NT2/D1 (cell line): ENCODE measurements at regions not wholly inside any gene's neighbourhood (a gene's known extent, or its start where the extent isn't known, plus 50 kb on each side); places are given as distances from the start of the nearest gene placed in this dataset.
"Not testable (repeated sequence)": the region's sequence is repeated elsewhere in the genome, so short reads cannot be mapped to it uniquely, and the experiment has no call there.

Experiments used
- DNase-seq: peaks from one replicate; pipeline ENCODE4 v3.0.0-alpha.2; 2011; ENCODE audit warnings: low read depth, low spot score
- H3K27me3 ChIP-seq: 2 replicates; pipeline ENCODE4 v1.6.0; 2011; ENCODE audit warnings: mild to moderate bottlenecking; ENCODE audit not compliant: insufficient read length, insufficient read depth
- H3K36me3 ChIP-seq: 2 replicates; pipeline ENCODE4 v1.6.1; 2011; ENCODE audit warnings: mild to moderate bottlenecking, low read length, mixed read lengths; ENCODE audit not compliant: insufficient read depth, insufficient read length
- H3K4me1 ChIP-seq: 2 replicates; pipeline ENCODE4 v1.5.1; 2011; ENCODE audit not compliant: insufficient read depth, insufficient read length
- H3K4me3 ChIP-seq: 2 replicates; pipeline ENCODE4 v1.5.1; 2011; ENCODE audit warnings: low read depth; ENCODE audit not compliant: insufficient read length
- H3K9ac ChIP-seq: 2 replicates; pipeline ENCODE4 v1.6.0; 2011; ENCODE audit warnings: low read depth; ENCODE audit not compliant: insufficient read length
- H3K9me3 ChIP-seq: 2 replicates; pipeline ENCODE4 v1.5.1; 2011; ENCODE audit warnings: mild to moderate bottlenecking, low read length; ENCODE audit not compliant: insufficient read depth
- SUZ12 ChIP-seq: IDR thresholded peaks from 2 replicates; pipeline ENCODE4 v1.6.1; 2011; ENCODE audit not compliant: insufficient read length, insufficient read depth; ENCODE audit errors: extremely low read depth
- YY1 ChIP-seq: IDR thresholded peaks from 2 replicates; pipeline ENCODE4 v1.6.1; 2011; ENCODE audit not compliant: insufficient read length, insufficient read depth
- ZNF274 ChIP-seq: IDR thresholded peaks from 2 replicates; pipeline ENCODE4 v1.6.1; 2011; ENCODE audit warnings: mild to moderate bottlenecking, low read depth, low read length

GRCh38 chr18:52237551-52237950 lies 102.4 kb upstream of the DCC start:
- Histone ChIP-seq H3K4me3 (no peak overlapping the region), H3K9me3 (no peaks in the 10 kb centered on the region), H3K36me3 (no peaks in the 10 kb centered on the region), H3K9ac (no peak overlapping the region), H3K27me3 (no peaks in the 10 kb centered on the region), H3K4me1 (no peaks in the 10 kb centered on the region)
- no peak for DNase-seq
- no peak for TF ChIP-seq YY1
- no peak for TF ChIP-seq SUZ12
- TF ChIP-seq ZNF274: no peak

DNA sequence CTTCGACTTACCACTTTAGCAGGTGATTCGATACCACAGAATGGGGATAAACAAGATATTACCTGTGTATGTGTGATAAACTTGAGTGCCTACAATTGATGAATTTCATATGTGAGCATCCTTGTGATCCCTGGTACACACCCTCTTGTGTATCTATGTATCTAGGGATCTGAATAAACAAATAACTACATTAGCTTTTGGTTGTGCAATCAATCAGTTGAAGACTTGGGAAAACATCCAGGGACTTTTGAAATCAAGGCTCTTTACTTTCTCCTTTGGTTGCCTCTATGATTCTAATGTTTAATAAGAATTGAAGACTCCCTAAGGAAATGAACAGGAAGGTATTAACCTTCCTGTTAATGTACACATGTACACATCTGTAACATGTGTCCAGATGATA lies 97.3 kb upstream of the DCC start:
- H3K27me3 ChIP-seq: no peaks in the 10 kb centered on the region
- TF ChIP-seq SUZ12: no peak
- TF ChIP-seq YY1: no peak
- TF ChIP-seq ZNF274: no peak
- H3K9me3 ChIP-seq: 0 out of 2 replicates have a peak, but pooled peaks cover 7% of the 10 kb centered on the region
- no peaks in the 10 kb centered on the region for H3K4me1 ChIP-seq
- H3K4me3 ChIP-seq: no peak overlapping the region
- H3K9ac ChIP-seq: no peak overlapping the region
- DNase-seq: no peak
- H3K36me3 ChIP-seq: no peaks in the 10 kb centered on the region

DNA sequence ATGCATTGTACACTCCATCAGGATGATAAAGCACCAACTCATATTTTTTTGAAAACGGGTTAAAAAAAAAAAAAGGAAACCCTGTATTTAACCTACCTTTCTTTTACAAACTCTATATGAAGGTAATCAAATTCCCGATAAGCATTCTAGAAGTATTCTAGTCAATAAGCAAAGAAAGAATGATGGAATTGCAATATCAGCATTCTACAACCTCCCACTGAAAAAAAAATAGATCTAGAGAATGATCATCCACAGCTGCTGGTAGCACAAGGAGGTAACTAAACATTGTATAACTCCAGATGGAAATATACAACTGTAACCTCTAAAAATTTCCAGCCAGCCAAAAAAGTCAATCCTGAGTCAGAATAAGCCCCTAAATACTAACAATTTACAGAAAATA lies 95.3 kb upstream of the DCC start:
- no peak for DNase-seq
- Histone ChIP-seq H3K4me1 (no peaks in the 10 kb centered on the region), H3K9me3 (0 out of 2 replicates have a peak, but pooled peaks cover 7% of the 10 kb centered on the region), H3K9ac (no peak overlapping the region), H3K4me3 (no peak overlapping the region), H3K27me3 (no peaks in the 10 kb centered on the region), H3K36me3 (no peaks in the 10 kb centered on the region)
- TF ChIP-seq YY1: no peak
- no peak for TF ChIP-seq ZNF274

DNA sequence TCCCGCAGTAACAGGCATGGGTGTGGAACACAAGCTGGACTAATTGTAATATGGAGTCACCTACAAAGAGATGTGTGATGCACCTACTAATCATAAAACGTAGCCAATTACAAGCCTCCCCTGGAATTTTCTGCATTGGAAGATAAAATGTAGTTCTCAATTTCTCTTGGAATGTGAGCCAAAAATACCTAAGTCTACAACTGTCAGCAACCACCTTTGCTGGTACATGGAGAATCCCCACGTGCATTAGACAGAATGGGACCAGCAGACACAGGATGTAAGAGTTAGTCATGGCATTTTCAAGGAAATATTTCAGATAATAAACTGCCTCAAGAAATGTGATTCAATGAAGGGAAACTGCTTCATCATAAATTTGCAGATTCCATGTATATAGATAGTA lies 85.6 kb upstream of the DCC start:
- Histone ChIP-seq H3K36me3 (no peaks in the 10 kb centered on the region), H3K4me1 (no peaks in the 10 kb centered on the region), H3K27me3 (no peaks in the 10 kb centered on the region), H3K4me3 (no peak overlapping the region), H3K9ac (no peak overlapping the region), H3K9me3 (no peaks in the 10 kb centered on the region)
- DNase-seq: no peak
- TF ChIP-seq YY1 (no peak), ZNF274 (no peak), SUZ12 (no peak)

- not testable (repeated sequence) for H3K4me1 ChIP-seq, H3K27me3 ChIP-seq, H3K9me3 ChIP-seq, DNase-seq, H3K9ac ChIP-seq, H3K36me3 ChIP-seq, H3K4me3 ChIP-seq
These were observed 82.6 kb upstream of the DCC start for GRCh38 chr18:52257417-52257816.

GRCh38 chr18:52275817-52276216 lies 64.2 kb upstream of the DCC start:
- Histone ChIP-seq H3K9ac (no peak overlapping the region), H3K36me3 (no peaks in the 10 kb centered on the region), H3K4me1 (no peaks in the 10 kb centered on the region), H3K9me3 (no peaks in the 10 kb centered on the region), H3K4me3 (no peak overlapping the region), H3K27me3 (no peaks in the 10 kb centered on the region)
- DNase-seq: no peak
- no peak for TF ChIP-seq SUZ12
- no peak for TF ChIP-seq YY1
- TF ChIP-seq ZNF274: no peak

- H3K36me3 ChIP-seq: no peaks in the 10 kb centered on the region
- H3K9ac ChIP-seq: no peak overlapping the region
- DNase-seq: no peak
- no peaks in the 10 kb centered on the region for H3K9me3 ChIP-seq
- no peak overlapping the region for H3K4me3 ChIP-seq
- TF ChIP-seq SUZ12 (no peak), YY1 (no peak), ZNF274 (no peak)
- H3K4me1 ChIP-seq: no peaks in the 10 kb centered on the region
- no peaks in the 10 kb centered on the region for H3K27me3 ChIP-seq
These were observed 62.2 kb upstream of the DCC start for GRCh38 chr18:52277785-52278184.

DNA sequence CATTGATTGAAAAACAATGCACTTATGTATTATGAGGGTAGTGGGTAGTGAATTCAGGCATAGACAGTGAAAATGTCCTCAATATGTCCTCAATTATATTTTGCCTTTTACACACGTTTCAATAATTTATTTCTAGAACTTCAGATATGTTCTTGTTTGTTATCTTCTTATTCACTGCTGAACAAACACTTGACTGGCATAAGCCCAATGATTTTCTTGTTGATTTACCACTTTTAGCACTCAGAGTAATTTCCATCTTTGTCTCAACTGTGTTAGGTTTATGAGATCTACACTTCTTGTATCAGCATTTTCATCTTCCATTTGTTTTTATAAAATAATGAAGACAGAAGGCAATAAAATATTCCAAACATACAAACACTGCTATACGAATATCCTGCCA lies 61.8 kb upstream of the DCC start:
- Histone ChIP-seq H3K27me3 (no peaks in the 10 kb centered on the region), H3K4me3 (no peak overlapping the region), H3K9ac (no peak overlapping the region), H3K9me3 (no peaks in the 10 kb centered on the region), H3K4me1 (no peaks in the 10 kb centered on the region), H3K36me3 (no peaks in the 10 kb centered on the region)
- DNase-seq: no peak
- no peak for TF ChIP-seq YY1
- TF ChIP-seq SUZ12: no peak
- no peak for TF ChIP-seq ZNF274
